ENCODE measurements at regions not wholly inside any gene's neighbourhood (a gene's known extent, or its start where the extent isn't known, plus 50 kb on each side); places are given as distances from the start of the nearest gene placed in this dataset.

DNA sequence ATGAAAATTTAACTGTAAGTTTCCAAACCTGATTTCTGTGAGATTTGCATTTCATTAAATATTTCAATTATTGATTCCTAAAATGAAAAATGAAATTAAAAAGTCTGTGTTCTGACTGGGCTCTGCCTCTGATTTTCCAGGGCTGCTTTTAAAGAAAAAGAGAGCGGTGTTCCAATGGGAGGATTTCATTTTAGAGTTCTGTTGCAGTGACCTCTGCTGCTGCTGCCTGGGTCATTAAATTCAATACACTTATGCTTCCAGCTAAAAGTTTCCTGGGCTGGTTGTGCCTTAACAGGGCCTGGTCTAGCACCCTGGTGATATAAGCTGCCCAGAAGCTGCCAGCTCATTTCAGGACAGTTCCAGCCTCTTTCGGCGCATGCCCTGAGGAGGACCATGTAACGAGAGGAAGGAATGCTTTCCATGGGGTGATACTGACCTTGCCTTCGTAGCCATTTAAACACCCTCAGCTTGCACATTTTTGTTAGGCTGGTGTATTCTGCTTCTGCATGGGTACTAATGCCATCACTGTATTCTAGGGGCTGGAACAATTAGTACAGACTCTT is 93.3 kb downstream of the TMEM174 start:
- DNase-seq (ENCODE audit: low spot score) = no peak

GRCh38 chr5:73265641-73266040 is 92.6 kb downstream of the TMEM174 start:
- no peak for DNase-seq (ENCODE audit: low spot score)

DNA sequence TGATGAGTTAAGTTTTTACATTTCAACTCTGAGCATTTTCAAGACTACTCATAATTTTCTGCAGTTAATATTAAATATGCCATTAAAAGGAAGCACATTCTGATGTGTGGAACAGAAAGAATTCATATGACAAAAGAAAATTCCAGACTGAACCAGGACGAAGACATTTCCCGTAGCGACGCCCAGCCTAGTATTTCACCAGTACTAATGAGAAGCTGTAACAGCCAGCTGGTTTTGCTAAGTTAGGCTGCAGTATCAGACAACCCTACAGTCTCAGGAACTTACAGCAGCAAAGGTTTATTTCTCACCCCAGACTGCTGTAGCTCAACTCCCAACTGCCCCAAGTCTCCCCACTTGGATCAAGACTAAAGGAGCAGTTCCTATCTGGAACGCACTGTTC is 91.6 kb downstream of the TMEM174 start:
- no peak for DNase-seq (ENCODE audit: low spot score)

DNA sequence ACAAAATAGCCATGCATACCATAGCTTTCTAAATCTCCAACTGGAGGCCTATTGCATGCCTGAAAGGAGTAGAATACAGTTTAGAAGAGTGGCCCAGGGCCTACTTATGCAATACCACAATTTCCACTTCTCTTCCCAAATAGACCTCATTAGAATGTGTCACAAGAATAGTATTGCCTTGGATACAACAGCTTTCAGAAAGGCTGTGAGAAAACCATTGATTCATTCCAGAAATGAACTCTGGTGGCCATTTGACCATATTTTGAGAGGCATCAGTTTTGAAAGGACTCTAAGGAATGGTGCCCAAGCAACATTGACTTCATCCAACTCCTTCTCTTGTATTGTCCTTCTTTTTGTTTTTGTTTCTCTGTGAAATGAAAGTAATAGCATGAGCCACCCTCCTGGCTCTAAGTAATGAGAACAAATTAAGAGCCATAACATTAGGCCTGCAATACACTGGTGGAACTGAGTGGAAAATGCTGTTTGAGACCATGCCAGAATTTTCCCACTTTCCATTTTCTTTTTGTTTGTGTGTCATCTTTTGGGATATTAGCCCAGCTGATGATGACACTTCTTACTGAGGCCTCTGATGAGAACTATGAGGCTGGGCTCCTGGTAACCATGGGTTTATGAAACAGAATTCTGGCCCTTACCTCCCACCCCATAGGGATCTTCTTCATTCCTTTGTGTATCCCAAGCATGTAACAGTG is 90.2 kb downstream of the TMEM174 start:
- peak; percentile 65 for DNase-seq (ENCODE audit: low spot score)

DNA sequence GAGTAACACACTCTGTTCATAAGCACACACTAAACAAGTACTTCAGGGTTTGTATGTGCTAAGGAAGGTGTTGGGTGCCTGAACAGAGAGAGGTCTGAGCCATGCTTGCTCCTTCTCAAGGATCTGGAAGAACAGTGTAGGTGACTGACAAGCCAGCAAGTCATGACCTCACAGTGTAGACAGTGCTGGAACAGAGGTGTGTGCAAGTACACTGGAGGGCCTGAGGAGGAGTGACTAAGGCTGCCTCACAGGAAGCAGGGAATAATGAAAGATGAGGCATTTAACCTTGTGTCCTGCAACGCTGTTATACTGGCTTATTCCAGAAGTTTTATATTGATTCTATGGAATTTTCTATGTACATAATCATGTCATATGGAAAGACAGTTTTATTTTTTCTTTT is 83.9 kb downstream of the TMEM174 start:
- no peak for DNase-seq (ENCODE audit: low spot score)

- no peak for DNase-seq (ENCODE audit: low spot score)
Measured at GRCh38 chr5:73256462-73256861, 83.5 kb downstream of the TMEM174 start.

- DNase-seq (ENCODE audit: low spot score) = no peak
Measured at GRCh38 chr5:73256012-73256411, 83.0 kb downstream of the TMEM174 start.

- no peak for DNase-seq (ENCODE audit: low spot score)
Measured at GRCh38 chr5:73254642-73255041, 81.6 kb downstream of the TMEM174 start.

GRCh38 chr5:73253047-73253660 is 80.2 kb downstream of the TMEM174 start:
- DNase-seq (ENCODE audit: low spot score) = no peak

- no peak for DNase-seq (ENCODE audit: low spot score)
Measured at GRCh38 chr5:73250645-73251044, 77.7 kb downstream of the TMEM174 start.

GRCh38 chr5:73242735-73243134 is 69.7 kb downstream of the TMEM174 start:
- DNase-seq (ENCODE audit: low spot score) = no peak

DNA sequence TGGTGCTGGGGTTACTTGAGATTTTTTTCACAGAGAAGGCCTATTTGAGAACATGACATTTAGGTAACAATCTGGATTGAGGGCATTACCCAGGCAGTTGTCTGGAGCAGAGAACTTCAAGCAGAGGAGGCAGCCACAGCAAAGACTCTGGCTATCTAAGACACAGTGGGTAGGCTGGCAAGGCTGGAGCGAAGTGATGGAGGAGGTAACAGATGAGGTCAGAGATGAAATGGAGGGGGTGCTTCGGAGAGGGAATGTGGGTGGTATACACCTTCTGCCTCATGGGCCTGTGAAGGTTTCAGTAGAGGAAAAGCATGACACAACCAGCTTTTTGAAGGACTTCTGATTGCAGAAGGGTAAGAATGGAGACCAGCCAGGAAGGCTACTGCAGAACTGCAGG is 65.9 kb downstream of the TMEM174 start:
- DNase-seq (ENCODE audit: low spot score) = no peak

DNA sequence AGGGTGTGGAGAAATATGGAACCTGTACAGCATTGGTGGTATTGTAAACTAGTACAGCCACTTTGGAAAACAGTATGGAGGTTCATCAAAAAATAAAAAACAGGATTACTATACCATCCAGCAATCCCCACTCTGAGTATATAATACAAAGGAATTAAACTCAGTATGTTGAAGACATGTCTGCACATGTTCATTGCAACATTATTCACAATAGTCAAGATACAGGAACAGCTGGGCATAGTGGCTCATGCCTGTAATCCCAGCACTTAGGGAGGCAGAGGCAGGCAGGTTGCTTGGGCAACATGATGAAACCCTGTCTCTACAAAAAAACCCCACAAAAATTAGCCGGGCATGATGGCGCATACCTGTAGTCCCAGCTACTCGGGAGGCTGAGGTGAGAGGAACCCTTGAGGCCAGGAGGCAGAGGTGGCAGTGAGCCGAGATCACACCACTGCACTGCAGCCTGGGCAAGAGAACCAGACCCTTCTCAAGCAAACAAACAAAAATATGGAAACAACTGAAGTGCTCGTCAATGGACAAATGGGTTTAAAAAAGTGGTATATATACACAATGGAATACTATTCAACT is 63.6 kb downstream of the TMEM174 start:
- no peak for DNase-seq (ENCODE audit: low spot score)

GRCh38 chr5:73234204-73234555 is 61.2 kb downstream of the TMEM174 start:
- no peak for DNase-seq (ENCODE audit: low spot score)

DNA sequence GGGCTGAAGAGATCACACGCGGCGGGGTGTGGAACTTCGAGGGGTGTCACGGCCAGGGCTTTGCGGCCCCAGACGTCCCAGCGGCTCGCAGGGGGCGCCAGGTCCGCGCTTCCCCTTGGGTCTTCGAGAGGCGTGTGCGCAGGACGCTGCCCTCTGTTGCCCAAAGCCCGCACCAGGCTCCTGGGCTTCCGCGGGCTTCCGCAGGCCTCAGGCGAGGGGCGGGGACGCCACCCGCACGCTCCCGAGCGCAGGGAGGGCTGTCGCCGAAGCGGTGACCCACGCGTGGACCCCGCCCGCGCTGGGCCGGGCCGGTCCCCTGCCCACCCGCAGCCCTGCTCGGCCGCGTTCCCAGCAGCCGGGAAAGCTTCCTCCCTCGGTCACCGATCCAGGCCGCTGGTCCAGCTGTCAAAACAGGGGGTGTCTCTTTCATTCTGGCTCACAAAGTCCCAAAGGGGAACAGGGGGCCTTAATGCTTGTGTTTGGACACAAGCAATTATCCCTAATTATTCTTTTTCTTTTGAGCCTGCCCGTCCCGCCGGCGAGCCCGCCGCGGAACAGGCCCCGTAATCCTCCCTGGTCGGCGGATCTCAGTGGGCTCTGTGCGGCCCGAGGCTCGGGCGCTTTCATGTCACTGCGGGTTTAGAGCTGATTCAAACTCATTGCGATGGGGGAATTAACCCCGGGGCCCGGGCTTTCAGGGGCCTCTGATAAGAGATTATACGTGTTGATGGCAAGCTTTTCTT is 60.6 kb downstream of the TMEM174 start:
- no peak for DNase-seq (ENCODE audit: low spot score)

GRCh38 chr5:73233053-73233460 is 60.1 kb downstream of the TMEM174 start:
- DNase-seq (ENCODE audit: low spot score) = no peak

DNA sequence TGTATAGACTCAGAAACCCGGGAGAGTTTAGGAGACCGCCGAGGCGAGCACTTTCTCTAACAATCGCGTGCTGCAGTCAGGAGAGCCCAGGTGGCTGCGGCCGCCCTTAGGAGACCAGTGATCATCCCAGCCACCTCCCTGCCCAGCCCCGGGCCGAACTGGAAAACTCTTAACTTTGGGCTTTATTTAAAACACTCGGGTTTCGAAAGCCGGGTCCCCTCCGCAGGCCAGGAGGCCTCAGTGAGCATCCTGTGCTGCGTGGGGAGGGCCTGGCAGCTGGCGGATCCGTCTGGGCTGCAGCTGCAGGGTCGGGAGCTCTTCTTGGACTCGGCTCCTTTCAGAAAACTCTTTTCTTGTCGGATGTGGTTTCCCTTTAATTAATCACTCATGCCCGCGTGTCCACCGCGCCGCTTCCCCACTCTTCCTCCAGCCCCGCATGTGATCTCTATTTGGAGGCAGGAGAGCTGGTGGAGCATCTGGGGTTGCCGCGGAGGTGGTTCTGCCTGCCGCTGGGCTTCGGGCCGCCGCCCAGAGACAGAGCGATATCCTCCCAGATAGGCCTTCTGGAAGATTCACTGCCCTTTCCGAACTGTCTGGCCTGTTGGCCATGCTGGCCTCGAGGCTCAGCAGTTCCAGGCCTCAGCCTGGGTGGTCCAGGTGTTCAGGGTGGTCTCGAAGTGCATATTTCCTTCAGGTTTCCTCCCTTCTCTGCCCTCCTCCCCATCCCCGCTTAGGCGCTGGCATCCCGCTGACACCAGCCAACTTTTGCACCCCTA is 59.5 kb downstream of the TMEM174 start:
- no peak for DNase-seq (ENCODE audit: low spot score)

- DNase-seq (ENCODE audit: low spot score) = no peak
Measured at GRCh38 chr5:73231246-73231778, 58.3 kb downstream of the TMEM174 start.

GRCh38 chr5:73230264-73231245 is 57.6 kb downstream of the TMEM174 start:
- DNase-seq (ENCODE audit: low spot score) = no peak

GRCh38 chr5:73229271-73229670 is 56.3 kb downstream of the TMEM174 start:
- no peak for DNase-seq (ENCODE audit: low spot score)

All from globus pallidus (tissue), 1 donor.